ENCODE measurements at regions not wholly inside any gene's neighbourhood (a gene's known extent, or its start where the extent isn't known, plus 50 kb on each side); places are given as distances from the start of the nearest gene placed in this dataset.

DNA sequence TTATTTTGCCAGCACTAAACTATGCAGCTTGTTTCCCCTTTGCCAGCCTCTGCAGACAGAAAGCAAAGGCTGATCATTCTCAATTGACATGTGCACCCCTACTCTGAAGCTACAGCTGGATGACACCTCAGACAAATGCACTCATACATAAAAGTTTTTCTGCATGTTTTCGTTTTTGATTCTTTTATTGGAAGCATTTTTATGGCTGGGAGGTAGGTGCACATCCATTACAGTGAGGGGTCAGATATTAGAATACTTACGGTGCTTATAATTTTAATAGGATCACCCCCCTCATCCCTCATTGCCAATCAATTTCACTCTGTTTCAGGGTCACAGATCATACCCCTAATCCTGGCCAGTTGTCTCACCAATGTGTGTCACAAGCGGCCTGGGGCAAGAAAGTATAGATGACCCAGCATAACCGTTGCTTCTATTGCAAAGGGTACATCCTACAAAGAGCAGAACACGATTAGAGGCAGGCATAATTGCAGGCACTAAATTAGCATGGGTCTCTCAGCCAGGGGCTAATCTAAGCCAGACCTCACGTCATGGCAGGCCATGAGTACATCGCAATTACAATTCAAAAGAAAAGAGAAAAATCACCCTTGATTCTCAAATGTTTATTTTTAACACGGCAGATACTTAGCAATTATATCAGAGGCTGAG, 89.5 kb upstream of the SOX9 start:
- no peaks in the 10 kb centered on the region for H3K36me3 ChIP-seq (ENCODE audit: insufficient read depth)
- TF ChIP-seq POLR2AphosphoS5 (IDR thresholded peaks at IDR 0.05; ENCODE audit: low read depth), result no peak
- TF ChIP-seq, protein P1, sequence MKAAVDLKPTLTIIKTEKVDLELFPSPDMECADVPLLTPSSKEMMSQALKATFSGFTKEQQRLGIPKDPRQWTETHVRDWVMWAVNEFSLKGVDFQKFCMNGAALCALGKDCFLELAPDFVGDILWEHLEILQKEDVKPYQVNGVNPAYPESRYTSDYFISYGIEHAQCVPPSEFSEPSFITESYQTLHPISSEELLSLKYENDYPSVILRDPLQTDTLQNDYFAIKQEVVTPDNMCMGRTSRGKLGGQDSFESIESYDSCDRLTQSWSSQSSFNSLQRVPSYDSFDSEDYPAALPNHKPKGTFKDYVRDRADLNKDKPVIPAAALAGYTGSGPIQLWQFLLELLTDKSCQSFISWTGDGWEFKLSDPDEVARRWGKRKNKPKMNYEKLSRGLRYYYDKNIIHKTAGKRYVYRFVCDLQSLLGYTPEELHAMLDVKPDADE (IDR thresholded peaks at IDR 0.05), result no peak
- no peak for TF ChIP-seq STAT1 (IDR thresholded peaks at IDR 0.05; ENCODE audit: unreplicated experiment)
- TF ChIP-seq JUNB (IDR thresholded peaks at IDR 0.05; ENCODE audit: unreplicated experiment), result no peak
- no peak for TF ChIP-seq ZNF462 (CRISPR knock-in tag; IDR thresholded peaks at IDR 0.05)
- TF ChIP-seq ZNF114 (CRISPR knock-in tag; IDR thresholded peaks at IDR 0.05), result no peak
- TF ChIP-seq EZH2phosphoT487 (IDR thresholded peaks at IDR 0.05; ENCODE audit: unreplicated experiment), result no peak
- TF ChIP-seq NANOG (IDR thresholded peaks at IDR 0.05; ENCODE audit: borderline replicate concordance), result no peak
- no peak for TF ChIP-seq REST (IDR thresholded peaks at IDR 0.05; ENCODE audit: unreplicated experiment)
- TF ChIP-seq EZH2 (IDR thresholded peaks at IDR 0.05; ENCODE audit: low read depth, unreplicated experiment), result no peak
- TF ChIP-seq CTCF (conservative IDR thresholded peaks at IDR 0.05; ENCODE audit: low read depth in 2 of 2), result no peak
- no peak for TF ChIP-seq ZNF331 (CRISPR knock-in tag; IDR thresholded peaks at IDR 0.05; ENCODE audit: low read depth)
- no peak for TF ChIP-seq CREB1 (CRISPR knock-in tag; IDR thresholded peaks at IDR 0.05; ENCODE audit: low read depth)
- no peak for ATAC-seq
- H3K79me2 ChIP-seq (replicated peaks; ENCODE audit: insufficient read depth), result no peaks in the 10 kb centered on the region
- peaks cover 36% of the 10 kb centered on the region for H3K4me1 ChIP-seq (ENCODE audit: insufficient read depth)
- H3K36me3 Mint-ChIP-seq (ENCODE audit: low read depth), result peaks cover 2% of the 10 kb centered on the region; the same call in 2 of the 3 replicates
- H3K4me2 ChIP-seq, result peak overlapping the region; percentile 53
- H4K20me1 ChIP-seq (replicated peaks; ENCODE audit: insufficient read depth), result no peaks in the 10 kb centered on the region
- H3K27ac Mint-ChIP-seq, result no peak overlapping the region
- H3K9me3 Mint-ChIP-seq, result no peaks in the 10 kb centered on the region; the same call in 2 of the 3 replicates
- peak overlapping the region; percentile 66 for H3K4me3 Mint-ChIP-seq
- no peaks in the 10 kb centered on the region for H3K27me3 ChIP-seq (ENCODE audit: insufficient read depth)
- H3K27me3 Mint-ChIP-seq (ENCODE audit: insufficient read depth, low read depth, poor library complexity), result peaks cover 20% of the 10 kb centered on the region
- no peaks in the 10 kb centered on the region for H3K9me2 ChIP-seq (ENCODE audit: insufficient read depth)
- H3K4me1 Mint-ChIP-seq, result peaks cover 66% of the 10 kb centered on the region
- H3K4me3 ChIP-seq, result peak overlapping the region; percentile 44; the same call in 1 of the 2 replicates
- no peak for DNase-seq (ENCODE audit: low spot score)
- H3F3A ChIP-seq (replicated peaks; ENCODE audit: low read depth), result peaks cover 6% of the 10 kb centered on the region; the same call in 1 of the 2 replicates
- no peak overlapping the region for H3K27ac ChIP-seq (ENCODE audit: low read depth)
- H2AFZ ChIP-seq, result peak overlapping the region; percentile 20; the same call in 1 of the 2 replicates

All from GM23338 (cell line).